ENCODE measurements at regions not wholly inside any gene's neighbourhood (a gene's known extent, or its start where the extent isn't known, plus 50 kb on each side); places are given as distances from the start of the nearest gene placed in this dataset.

DNA sequence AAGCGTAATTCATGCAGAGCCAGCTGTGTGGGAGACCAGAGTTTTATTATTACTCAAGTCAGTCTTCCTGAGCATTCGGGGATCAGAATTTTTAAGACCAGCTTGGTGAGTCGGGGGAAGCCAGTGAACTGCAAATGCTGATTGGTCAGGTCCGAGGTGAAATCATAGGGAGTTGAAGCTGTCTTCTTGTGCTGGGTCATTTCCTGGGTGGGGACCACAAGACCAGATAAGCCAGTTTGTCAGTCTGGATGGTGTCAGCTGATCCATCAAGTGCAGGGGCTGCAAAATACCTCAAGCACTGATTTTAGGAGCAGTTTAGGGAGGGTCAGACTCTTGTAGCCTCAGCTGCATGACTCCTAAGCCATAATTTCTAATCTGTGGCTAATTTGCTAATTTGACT is 228.1 kb upstream of the ATP10A start:
- H2AFZ ChIP-seq (ENCODE audit: low read depth, low read length, poor library complexity, severe bottlenecking) = no peak overlapping the region
- POLR2A ChIA-PET = no interaction called here

More for the DNA sequence above, 228.1 kb upstream of the ATP10A start:
- no peaks in the 10 kb centered on the region for H4K20me1 ChIP-seq (ENCODE audit: insufficient read depth)
- peaks cover 7 to 29% of the 10 kb centered on the region in 2 experiments; a peak in 2 of 4 replicates for H3K9me3 ChIP-seq (ENCODE audit: control insufficient read depth in 1 of 2, insufficient read depth in 1 of 2, low read depth in 1 of 2, low read length in 2 of 2)
- CTCF ChIA-PET = no interaction called here
- H3K4me1 ChIP-seq (ENCODE audit: control insufficient read depth in 1 of 2, insufficient read depth in 2 of 2, low read length in 2 of 2) = no peaks in the 10 kb centered on the region
- H3K27me3 ChIP-seq (ENCODE audit: insufficient read depth, low read length) = no peaks in the 10 kb centered on the region
- BruUV-seq (replicated peaks) = no TSS peak
- no peaks in the 10 kb centered on the region for H3K36me3 ChIP-seq (ENCODE audit: control insufficient read depth in 1 of 2, insufficient read depth in 2 of 2, low read length in 2 of 2)
- RAD21 ChIA-PET (ENCODE audit: low non-redundant PET in 1 of 2, low total read pairs in 2 of 2, uncharacterized antibody in 2 of 2, unreplicated experiment in 2 of 2) = no interaction called here
- no peaks in the 10 kb centered on the region for H3K9me2 ChIP-seq (ENCODE audit: insufficient read depth)
- H3K4me3 ChIP-seq (replicated peaks in 1 of 2; ENCODE audit: low read depth in 1 of 2, low read length in 2 of 2) = no peak overlapping the region
- no peak for DNase-seq (ENCODE audit: low read depth, low spot score)
- no peak for ATAC-seq
- no peak for TF ChIP-seq ELF1 (IDR thresholded peaks at IDR 0.05; ENCODE audit: borderline replicate concordance, low read depth)
- no peak for TF ChIP-seq EZH2phosphoT487 (IDR thresholded peaks at IDR 0.05; ENCODE audit: borderline replicate concordance)
- TF ChIP-seq SP1 (IDR thresholded peaks at IDR 0.05; ENCODE audit: low read depth) = no peak
- TF ChIP-seq ZNF274 (IDR thresholded peaks at IDR 0.05; ENCODE audit: low read depth, low read length) = no peak
- no peak for TF ChIP-seq YY1 (IDR thresholded peaks at IDR 0.05; ENCODE audit: extremely low read depth, insufficient replicate concordance, low read depth, low read length)
- TF ChIP-seq, protein P1, sequence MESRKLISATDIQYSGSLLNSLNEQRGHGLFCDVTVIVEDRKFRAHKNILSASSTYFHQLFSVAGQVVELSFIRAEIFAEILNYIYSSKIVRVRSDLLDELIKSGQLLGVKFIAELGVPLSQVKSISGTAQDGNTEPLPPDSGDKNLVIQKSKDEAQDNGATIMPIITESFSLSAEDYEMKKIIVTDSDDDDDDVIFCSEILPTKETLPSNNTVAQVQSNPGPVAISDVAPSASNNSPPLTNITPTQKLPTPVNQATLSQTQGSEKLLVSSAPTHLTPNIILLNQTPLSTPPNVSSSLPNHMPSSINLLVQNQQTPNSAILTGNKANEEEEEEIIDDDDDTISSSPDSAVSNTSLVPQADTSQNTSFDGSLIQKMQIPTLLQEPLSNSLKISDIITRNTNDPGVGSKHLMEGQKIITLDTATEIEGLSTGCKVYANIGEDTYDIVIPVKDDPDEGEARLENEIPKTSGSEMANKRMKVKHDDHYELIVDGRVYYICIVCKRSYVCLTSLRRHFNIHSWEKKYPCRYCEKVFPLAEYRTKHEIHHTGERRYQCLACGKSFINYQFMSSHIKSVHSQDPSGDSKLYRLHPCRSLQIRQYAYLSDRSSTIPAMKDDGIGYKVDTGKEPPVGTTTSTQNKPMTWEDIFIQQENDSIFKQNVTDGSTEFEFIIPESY (IDR thresholded peaks at IDR 0.05; ENCODE audit: extremely low read depth, insufficient replicate concordance, low read length) = no peak
- TF ChIP-seq, protein P2, sequence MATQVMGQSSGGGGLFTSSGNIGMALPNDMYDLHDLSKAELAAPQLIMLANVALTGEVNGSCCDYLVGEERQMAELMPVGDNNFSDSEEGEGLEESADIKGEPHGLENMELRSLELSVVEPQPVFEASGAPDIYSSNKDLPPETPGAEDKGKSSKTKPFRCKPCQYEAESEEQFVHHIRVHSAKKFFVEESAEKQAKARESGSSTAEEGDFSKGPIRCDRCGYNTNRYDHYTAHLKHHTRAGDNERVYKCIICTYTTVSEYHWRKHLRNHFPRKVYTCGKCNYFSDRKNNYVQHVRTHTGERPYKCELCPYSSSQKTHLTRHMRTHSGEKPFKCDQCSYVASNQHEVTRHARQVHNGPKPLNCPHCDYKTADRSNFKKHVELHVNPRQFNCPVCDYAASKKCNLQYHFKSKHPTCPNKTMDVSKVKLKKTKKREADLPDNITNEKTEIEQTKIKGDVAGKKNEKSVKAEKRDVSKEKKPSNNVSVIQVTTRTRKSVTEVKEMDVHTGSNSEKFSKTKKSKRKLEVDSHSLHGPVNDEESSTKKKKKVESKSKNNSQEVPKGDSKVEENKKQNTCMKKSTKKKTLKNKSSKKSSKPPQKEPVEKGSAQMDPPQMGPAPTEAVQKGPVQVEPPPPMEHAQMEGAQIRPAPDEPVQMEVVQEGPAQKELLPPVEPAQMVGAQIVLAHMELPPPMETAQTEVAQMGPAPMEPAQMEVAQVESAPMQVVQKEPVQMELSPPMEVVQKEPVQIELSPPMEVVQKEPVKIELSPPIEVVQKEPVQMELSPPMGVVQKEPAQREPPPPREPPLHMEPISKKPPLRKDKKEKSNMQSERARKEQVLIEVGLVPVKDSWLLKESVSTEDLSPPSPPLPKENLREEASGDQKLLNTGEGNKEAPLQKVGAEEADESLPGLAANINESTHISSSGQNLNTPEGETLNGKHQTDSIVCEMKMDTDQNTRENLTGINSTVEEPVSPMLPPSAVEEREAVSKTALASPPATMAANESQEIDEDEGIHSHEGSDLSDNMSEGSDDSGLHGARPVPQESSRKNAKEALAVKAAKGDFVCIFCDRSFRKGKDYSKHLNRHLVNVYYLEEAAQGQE (IDR thresholded peaks at IDR 0.05; ENCODE audit: low read depth) = no peak
- no peak for TF ChIP-seq JUND (IDR thresholded peaks at IDR 0.05)
- TF ChIP-seq RAD21 (IDR thresholded peaks at IDR 0.05; ENCODE audit: low read depth) = no peak
- TF ChIP-seq, protein P3, sequence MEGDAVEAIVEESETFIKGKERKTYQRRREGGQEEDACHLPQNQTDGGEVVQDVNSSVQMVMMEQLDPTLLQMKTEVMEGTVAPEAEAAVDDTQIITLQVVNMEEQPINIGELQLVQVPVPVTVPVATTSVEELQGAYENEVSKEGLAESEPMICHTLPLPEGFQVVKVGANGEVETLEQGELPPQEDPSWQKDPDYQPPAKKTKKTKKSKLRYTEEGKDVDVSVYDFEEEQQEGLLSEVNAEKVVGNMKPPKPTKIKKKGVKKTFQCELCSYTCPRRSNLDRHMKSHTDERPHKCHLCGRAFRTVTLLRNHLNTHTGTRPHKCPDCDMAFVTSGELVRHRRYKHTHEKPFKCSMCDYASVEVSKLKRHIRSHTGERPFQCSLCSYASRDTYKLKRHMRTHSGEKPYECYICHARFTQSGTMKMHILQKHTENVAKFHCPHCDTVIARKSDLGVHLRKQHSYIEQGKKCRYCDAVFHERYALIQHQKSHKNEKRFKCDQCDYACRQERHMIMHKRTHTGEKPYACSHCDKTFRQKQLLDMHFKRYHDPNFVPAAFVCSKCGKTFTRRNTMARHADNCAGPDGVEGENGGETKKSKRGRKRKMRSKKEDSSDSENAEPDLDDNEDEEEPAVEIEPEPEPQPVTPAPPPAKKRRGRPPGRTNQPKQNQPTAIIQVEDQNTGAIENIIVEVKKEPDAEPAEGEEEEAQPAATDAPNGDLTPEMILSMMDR (IDR thresholded peaks at IDR 0.05 in 2 of 3, conservative IDR thresholded peaks at IDR 0.05 in 1 of 3; ENCODE audit: borderline replicate concordance in 1 of 3, insufficient read depth in 1 of 3, low read depth in 2 of 3, low read length in 2 of 3) = no peak
- TF ChIP-seq, protein P4, sequence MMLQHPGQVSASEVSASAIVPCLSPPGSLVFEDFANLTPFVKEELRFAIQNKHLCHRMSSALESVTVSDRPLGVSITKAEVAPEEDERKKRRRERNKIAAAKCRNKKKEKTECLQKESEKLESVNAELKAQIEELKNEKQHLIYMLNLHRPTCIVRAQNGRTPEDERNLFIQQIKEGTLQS (IDR thresholded peaks at IDR 0.05) = no peak
- no peak for TF ChIP-seq EGR1 (IDR thresholded peaks at IDR 0.05; ENCODE audit: low read depth)
- TF ChIP-seq TCF7L2 (IDR thresholded peaks at IDR 0.05; ENCODE audit: borderline replicate concordance, extremely low read depth, insufficient read depth, insufficient read length) = no peak
- no peak for TF ChIP-seq FOSL1 (IDR thresholded peaks at IDR 0.05; ENCODE audit: low read depth)
- TF ChIP-seq CBX3 (IDR thresholded peaks at IDR 0.05; ENCODE audit: low read depth) = no peak
- no peak for TF ChIP-seq SRF (IDR thresholded peaks at IDR 0.05; ENCODE audit: low read depth)
- no peak for TF ChIP-seq CEBPB (IDR thresholded peaks at IDR 0.05; ENCODE audit: low read depth)
- no peak overlapping the region for H3K4me2 ChIP-seq (ENCODE audit: low read length)
- intact Hi-C loops (cut with micrococcal nuclease) = no loop called here
- no peak overlapping the region for H3K9ac ChIP-seq (ENCODE audit: low read length)
- no peaks in the 10 kb centered on the region for H3K79me2 ChIP-seq (ENCODE audit: insufficient read depth, low read length)
- H3K27ac ChIP-seq (ENCODE audit: low read depth, low read length) = no peak overlapping the region
